ENCODE measurements at regions not wholly inside any gene's neighbourhood (a gene's known extent, or its start where the extent isn't known, plus 50 kb on each side); places are given as distances from the start of the nearest gene placed in this dataset.

DNA sequence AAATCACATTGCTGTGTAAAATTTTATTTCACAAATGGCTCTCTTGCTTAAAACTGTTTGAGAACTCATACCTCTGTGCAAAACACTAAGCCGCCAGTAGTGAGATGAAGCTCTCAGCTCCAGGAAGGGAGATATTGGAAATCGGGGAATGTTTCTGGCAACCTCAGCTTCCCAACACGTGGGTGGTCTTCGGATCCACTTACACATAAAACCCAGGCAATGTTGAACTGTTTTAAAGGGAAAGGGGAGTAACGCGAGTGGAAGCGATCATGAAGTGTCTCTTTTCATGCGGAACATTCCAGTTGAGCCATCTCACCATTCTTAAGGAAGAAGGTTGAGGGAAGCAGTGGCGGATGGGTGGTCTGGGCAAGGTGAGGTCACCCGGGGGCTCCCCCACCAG lies 136.8 kb downstream of the ASB1 start:
- no peak for DNase-seq

DNA sequence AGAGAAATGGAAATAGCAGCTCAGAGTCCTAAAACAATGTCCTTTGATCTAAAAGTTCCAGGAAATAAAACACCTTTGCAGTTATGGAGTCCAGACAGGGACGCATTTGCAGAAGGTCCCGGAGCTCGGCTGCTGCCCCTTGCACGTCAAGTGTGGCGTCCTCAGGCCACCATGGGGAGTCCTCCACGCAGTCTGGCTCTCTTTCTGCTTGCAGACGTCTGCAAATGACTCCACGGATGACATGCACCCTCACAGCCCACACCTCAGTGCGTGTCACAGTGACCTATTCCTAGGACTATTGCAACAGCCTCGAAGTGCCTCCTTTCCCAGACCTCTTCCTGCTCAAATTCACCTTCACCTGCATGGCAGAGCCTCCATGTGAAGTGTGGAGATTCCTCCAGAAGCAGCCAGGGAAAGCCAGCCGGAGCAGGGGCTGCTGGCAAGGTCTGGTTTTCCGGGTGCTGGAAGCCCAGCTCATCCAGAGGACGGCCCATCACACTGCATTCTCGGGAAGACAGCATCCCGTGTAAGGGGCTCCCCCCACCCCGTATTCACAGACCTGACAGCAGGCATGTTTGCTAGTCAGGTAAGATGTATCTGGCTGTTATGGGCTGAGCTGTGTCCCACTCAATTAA lies 137.7 kb downstream of the ASB1 start:
- no peak for DNase-seq

DNA sequence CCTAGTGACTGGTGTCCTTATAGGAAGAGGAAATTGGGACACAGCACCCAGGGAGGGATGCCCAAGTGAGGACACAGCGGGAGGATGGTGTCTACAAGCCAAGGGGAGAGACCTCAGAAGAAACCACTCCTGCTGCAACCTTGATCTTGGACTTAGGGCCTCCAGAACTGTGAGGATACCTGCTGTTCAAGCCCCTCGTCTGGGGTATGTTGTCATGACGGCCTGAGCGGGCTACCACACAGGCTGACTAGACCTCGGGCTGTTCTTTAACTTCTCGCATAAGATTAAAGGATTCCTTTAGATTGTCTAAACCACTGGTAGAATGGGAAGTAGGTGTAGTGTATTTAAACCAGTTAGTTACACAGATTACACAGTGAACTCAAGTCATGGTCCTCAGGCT lies 138.3 kb downstream of the ASB1 start:
- no peak for DNase-seq

DNA sequence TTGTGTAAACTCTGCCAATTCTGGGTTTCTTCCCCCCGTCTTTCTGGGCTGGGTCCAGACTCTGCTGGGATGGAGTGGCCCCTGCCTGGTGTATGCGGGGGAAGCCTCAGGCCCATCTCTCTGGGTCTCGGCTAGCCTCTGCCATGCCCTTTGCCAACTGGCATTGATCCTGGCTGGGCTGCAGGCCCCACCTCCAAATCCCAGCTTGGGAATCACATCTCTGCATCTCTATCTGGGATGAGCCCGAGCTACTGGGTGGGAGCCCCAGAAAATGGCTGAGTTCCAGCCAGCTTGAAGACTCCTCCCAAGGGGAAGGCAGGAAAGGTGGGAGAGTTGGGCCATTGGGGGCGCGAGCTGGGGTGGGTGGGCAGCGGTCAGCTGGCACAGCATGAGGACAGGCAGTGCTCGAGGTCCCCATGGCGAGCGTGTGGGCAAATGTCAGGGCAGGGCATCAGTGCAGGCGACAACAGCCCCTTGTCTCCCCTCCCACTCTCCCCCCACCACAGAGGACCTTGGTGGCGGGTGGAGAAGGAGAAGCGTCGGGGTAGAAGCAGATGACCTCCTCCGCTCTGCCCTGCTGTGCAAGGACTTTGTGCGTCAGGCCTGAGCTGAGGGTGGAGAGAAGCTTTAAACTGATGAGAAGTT lies 139.4 kb downstream of the ASB1 start:
- no peak for DNase-seq

DNA sequence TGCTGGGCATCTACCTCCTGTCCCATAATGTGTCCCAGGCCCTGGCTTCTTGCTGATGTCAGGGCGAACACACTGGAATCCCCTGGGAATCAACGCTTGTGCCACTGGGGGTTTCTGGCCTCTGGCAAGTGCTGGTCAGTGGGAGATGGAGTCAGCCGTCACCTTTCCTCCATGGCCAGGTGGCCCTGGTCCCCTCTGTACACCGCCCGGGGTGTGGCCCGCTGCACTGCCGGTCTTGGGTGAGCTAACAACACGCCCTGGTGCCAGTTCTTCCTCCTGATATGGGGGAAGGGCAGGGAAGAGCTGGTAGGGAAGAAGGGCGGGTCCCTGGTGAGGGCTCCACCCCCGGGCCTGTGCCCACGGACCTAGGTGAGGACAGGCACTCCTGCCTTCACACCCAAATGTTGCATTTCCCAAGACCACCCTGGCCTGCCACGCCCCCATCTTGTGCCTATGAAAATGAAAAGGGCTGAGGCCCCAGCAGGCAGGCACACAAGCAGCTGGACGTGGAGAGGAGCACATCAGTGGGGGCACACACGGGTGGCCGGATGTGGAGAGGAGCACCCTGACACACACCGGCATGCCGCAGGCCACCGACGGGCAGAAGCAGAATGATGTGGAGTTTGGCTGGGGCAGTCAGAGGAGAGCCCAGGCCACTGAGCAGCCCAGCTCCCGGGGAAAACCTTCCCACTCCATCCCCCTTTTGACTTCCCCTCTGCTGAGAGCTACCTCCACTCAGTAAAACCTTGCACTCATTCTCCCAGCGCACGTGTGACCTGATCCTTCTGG lies 140.5 kb downstream of the ASB1 start:
- no peak for DNase-seq

DNA sequence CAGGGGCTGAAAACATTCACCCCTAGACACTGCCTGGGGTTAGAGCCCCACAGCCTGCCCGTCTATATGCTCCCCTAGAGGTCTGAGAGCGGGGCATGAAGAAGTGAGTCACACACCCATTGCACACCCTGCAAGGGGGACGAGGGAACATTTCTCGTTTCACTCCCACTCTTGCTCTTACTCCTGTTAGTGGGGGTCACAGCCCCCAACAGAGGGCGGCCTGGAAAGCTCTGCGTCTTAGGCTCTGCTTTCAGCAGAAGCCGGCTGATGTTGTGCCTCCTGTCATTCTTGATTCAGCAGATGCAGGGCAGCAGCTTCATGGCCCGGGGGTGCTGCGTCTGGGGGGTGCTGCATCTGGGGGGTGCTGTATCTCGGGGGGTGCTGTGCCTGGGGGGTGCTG lies 141.3 kb downstream of the ASB1 start:
- DNase-seq, result no peak

DNA sequence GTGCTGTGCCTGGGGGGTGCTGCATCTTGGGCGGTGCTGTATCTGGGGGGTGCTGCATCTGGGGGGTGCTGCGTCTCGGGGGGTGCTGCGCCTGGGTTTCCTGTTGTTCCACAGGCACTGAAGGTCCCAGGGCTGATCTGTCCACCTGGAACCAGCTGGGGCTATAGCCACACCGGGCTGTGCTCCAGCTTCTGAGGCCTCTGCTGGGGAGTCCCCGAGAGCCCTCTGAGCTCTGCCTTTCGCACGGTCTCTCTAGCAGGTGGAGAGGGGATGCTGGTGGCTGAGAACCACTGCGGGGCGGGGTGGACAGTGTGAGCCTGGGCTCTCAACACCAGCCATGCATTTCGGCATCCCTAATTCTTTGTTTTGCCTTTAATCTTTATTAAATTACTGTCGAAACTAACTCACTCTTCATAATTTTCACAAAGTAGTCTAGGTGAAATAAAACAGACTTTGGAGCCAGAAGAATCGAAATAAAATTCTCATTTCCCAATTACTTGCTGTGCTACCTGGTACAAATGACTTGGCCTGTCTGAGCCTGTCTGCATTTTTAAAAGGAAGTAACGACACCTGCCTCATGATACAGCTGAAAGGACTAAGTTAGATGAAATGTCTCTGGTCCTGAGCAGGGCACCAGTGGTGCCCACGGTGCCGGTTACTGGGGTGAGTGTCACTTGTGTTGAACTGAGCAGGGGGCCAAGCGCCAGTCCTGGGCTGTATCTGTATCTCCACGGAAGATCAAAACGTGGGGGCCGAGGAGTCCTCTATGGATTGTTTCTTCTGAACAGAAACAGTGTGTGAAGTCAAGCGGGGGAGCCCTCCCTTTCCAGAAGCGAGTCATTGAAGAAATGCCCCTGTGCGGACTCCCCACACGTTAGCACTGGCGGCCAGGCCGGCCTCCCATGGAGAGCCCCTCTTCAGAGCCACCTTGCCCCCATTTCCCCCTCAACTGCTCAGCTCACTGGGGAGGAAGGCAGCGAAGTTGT lies 142.0 kb downstream of the ASB1 start:
- DNase-seq, result no peak

DNA sequence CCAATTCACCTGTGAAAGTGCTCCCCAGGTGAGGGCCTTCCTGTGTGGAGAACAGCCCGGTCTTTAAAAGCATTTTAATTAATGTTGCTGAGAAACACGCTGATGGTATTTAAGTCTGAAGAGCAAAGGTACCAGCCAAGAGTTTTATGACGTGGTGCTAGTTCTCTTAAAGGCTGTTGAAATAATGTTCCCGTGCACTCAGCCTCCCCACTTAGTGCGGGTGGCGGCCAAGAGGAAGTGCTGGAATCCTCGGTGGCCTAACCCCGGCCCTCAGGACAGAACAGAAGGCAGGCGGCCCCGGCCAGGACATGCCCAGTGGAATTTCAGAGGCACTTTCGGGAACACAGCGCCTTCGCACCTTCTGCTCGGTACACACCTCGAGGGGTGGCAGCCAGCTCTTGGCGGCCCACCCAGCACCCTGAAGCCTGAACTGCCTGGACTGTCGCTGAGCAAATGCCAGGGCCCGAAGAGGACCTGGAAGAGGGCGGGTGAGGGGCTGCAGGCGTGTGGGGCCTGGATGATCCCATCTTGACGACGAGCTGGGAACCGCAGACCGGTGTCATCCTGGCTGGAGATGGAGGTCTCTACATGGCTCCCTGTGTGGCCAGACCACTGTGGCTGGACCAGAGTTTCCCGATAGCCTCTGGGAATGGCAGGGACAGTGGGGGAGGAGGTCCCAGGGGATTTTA lies 142.9 kb downstream of the ASB1 start:
- DNase-seq, result no peak

DNA sequence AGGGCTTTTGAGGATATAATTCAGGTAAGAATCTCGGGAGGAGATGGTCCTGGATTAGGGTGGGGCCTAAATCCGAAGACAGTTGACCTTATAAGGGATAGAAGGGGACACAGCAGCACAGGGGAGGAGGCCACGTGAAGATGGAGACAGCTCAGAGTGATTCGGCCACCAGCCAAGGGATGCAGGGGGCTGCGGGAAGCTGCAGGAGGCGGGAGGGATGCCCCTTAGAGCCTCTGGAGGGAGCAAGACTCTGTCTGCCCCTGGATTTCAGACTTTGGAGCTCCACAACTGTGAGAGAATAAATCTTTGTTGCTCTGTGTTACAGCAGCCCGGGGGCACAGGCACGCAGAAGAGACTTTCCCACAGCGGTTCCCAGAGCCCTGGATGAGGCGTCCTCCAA lies 143.7 kb downstream of the ASB1 start:
- DNase-seq, result no peak

DNA sequence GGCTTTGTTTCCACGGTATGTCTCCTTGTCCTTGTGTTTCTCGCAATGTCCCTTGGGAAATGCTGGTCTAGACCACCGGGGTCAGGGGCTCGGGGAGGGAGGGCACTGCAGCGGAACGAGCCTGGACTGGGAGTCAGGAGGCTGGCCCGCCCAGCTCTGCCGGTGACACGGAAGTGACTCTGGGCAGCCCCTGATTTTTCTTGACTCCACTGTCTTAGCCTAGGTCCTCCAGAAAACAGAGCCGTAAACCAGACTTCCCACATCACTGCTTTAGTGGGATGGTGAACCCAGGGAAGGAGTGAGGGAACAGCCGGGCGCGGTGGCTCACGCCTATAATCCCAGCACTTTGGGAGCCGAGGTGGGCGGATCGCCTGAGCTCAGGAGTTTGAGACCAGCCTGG lies 144.2 kb downstream of the ASB1 start:
- DNase-seq, result no peak

DNA sequence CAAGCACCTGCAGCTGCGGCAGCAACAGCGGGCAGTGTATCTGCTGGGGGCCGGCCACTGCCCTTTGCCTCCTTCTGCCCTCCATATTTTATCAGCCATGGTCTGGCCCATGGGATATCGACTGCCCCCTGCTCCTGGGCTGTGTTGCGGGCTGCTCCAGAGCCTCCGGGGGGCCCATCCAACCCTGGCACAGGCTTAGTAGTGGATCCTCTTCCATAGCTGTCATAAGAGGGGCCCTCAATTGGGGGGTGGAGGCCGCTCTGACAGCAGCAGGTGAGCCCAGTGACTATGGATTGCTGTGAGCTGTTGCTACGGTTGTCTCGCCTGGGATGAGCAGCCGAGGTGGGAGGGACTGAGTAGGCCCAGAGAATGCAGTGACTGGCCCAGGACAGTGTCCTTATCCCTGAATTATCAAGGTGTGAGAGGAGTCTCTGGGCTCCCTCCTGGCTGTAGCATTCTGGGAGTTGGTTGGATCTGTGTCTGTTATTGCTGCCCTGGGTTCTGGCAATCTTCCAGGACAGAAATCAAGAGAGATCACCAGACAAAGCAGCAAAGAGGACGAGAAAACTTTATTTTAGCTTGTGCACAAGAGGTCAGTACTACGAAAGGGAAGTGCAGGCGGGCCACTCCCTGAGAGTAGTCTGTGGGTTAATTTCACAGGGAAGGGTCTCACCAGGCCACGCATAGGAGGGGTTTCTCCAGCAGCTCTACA lies 145.1 kb downstream of the ASB1 start:
- no peak for DNase-seq

DNA sequence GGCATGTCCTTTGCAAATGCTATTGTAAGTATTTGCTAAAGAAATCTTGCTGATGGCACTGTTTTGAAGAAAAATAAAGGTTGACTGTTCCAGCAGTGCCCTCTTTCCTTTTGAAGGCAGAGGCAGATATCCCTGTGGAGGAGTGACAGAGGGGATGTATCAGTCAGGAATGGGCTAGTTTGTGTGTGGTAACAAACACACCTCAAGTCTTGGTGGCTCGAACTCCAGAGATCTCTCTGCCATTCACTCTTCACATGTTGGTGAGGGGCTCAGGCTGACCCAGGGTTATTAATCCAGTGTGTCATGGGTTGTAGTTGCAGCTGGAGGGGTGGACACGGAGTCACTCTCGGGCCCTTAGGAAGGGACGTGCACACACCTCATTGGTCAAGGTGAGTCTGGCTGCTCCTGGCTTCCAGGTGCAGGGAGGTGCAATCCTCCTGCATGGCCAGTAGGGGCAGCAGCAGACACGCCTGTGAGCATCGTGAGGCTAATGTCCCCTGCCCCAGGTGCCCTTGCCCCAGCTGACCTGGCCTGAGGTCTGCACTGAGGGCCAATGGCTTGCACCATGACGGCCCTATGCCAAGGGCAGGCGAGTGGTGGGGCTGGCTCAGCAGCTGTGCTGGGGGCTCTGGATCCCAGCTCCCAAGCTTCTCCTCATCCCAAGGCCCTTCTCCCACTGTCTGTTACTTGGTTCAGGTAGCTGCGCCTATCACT lies 146.5 kb downstream of the ASB1 start:
- no peak for DNase-seq

DNA sequence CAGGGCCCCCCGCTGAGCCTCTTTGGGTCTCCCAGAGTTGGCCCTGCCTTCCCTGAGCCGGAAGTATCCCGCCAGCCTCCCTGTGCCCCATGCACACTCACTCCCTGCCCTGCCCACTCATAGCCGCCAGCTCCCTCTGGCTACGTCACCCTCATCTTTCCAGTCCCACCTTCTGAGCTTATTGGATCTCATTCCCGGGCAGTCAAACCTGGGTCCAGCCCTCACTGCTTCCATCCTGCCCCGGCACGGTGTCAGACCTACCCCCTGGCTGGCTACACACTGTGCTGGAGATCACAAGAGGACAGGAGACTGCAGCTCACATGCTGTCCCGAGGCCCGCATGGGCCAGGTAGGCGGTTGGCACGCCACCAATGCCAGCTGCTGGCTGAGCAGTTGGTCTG lies 147.2 kb downstream of the ASB1 start:
- no peak for DNase-seq

DNA sequence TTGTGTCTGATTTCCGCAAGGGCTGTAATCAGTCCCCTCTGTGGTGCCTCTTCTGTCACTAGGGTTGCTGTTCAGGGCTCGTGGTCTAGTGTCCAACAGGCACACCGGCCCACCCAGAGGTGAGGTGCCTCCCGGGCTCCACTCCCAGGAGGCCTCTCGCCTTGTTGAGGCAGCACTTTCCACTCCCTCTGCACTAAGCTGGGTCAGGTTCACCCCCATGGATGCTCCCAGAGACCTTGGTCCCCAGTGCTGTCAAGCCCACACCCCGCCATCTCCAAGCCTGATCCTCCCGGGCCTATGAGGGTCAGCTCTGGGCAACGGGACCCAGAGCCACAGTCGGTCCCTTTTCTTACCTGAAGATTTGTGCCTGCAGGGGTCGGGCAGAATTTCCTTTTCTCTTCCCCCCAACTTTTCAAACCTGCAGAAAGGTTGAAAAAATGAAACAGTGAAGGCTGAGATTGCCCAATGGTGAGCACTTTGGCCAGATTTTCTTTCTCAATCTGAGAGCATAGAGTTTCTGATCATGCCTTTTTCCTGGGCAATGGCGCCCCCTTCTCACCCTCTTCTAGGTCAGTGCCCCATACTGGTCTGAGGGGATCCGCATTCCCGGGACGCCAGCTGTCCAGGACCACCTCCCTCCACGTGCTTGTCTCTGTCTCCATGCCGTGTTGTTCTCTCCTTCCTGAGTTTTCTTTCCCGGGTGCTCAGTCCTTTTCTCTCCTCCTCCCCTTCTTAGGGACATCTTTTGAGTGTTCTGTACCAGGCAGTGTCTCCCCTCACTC lies 148.0 kb downstream of the ASB1 start:
- no peak for DNase-seq

DNA sequence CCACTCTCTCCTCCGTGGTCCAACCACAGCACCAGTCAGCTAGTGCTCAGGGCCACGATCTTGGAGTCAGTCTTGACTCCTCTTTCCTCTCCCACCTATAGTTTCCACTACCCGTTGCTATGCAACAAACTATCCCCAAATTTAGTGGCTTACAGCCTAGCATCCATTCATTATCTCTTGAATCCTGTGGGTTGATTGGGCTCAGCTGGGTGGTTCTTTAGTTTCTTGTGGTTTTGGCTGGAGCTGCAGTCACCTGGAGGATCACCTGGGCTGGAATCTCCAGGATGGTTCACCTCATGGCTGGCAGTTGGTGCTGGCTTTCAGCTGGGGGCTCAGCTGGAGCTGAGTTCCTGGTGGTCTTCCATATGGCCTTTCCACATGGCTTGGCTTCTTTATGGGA lies 149.9 kb downstream of the ASB1 start:
- DNase-seq, result no peak

DNA sequence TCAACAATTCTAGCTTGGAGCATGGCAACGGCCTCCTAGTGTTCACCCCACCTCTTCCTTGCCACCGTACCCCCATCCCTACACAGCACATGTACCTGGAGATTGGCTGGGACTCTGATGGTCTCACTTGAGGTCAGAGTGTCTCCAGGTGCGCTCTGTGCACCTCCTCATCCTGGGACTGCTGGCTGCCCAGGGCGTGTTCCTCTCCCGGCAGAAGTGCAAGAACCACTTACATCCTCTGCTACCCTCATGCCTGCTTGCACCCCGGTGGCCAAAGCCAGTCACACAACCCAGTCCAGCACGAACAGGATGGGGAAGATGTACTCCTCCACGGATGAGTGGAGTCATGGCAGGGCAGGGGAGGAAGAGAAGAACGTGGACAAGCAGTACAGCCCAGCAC lies 151.5 kb downstream of the ASB1 start:
- DNase-seq, result no peak

DNA sequence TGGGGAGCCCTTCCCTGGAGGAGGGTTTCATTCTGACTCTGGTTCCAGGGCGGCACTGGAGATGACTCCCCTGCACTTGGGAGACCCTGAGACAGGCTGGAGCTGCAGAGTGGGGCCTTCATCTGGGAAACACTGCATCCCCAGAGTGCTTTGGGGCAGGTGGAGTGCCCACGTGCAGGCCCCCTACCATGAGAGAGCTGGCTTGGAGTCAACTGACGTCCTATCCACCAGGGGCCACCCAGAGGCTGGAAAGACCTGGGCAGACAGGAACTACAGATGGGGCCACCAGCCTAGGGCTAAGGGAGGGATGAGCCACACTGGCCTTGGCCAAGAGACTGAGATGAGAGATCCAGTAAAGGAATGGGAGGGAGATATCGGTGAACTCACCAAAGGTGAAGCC lies 153.8 kb downstream of the ASB1 start:
- DNase-seq, result no peak

DNA sequence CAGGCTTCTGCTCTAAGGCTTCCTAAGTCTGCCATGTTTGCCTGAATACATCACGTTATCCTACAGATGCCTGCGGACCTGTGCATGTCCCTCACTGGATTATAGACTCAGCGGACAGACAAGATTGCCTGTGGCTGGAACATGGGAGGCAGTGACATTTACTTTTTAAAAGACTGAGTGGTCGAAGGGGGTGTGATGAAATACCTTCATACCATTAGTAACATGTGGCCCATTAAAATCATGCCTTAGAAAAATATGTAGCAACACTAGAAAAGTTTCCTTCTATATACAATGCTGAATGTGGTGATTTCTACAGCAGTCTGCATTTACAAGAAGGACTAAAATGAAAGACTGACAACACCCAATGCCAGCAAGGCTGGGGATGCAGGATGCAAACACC lies 154.4 kb downstream of the ASB1 start:
- no peak for DNase-seq

DNA sequence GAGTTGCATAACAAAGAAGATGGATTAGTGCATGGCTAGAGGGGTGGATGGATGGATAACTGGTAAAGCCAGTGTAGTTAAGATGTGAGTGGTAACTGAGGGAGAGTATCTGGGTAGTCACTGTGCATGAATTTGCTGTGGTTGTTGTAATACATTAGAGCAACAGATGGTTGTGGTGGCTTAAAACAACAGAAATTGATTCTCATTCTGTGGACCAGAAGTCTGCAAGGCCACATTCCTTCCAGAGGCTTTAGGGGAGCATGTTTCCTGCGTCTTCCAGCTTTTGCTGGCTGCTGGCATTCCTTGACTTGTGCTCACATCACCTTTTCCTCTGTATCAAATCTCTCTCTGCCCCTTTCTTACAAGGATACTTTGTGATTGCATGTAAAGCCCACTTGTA lies 155.4 kb downstream of the ASB1 start:
- no peak for DNase-seq

DNA sequence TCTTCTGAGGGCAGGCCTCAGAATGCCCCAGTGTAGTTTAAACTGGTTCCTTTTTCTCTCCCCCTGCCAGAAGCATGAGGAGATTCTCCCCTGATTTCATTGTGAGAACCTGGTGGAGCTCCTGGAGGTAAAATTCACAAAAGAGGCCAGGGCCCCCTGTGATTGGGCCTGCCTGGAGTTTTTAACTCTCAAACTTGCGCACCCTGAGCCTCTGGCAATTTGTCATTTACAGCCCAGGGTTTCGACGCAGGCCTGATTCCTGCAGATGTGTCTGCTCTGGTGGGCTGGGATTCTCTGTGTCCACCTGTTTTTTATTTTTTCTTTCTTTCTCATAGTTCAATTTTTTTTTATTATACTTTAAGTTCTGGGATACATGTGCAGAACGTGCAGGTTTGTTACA lies 157.9 kb downstream of the ASB1 start:
- no peak for DNase-seq
